Astrocyte of the spinal cord (primary cell): ENCODE measurements at regions not wholly inside any gene's neighbourhood (a gene's known extent, or its start where the extent isn't known, plus 50 kb on each side); places are given as distances from the start of the nearest gene placed in this dataset.

Experiments
- DNase-seq: peaks from one replicate; pipeline ENCODE4 v3.0.0; 2011; ENCODE audit warnings: low read depth, low spot score
- H3K4me3 ChIP-seq: 2 replicates; pipeline ENCODE4 v1.5.1; 2011; ENCODE audit warnings: low read depth, mild to moderate bottlenecking, low read length, moderate library complexity
- CTCF ChIP-seq: IDR thresholded peaks from 2 replicates; pipeline ENCODE4 v1.5.1; 2012; ENCODE audit warnings: low read depth, mild to moderate bottlenecking, low read length, inconsistent platforms
- in situ Hi-C: cut with HindIII; loops from 2 replicates; pipeline ENCODE4 v1.10.0; 2017; ENCODE audit warnings: low sequenced_read_pairs

- in situ Hi-C loops: no loop called here
- no peak for TF ChIP-seq CTCF
- no peak for DNase-seq
- H3K4me3 ChIP-seq: no peak overlapping the region
Measured at GRCh38 chr2:204133476-204133875, 196.9 kb downstream of the ICOS start.

- DNase-seq: no peak
- TF ChIP-seq CTCF: no peak
- no peak overlapping the region for H3K4me3 ChIP-seq
- in situ Hi-C loops: no loop called here
Measured at GRCh38 chr2:204134421-204134820, 197.9 kb downstream of the ICOS start.

- in situ Hi-C loops: no loop called here
- DNase-seq: no peak
- no peak for TF ChIP-seq CTCF
- no peak overlapping the region for H3K4me3 ChIP-seq
Measured at GRCh38 chr2:204135752-204136151, 199.2 kb downstream of the ICOS start.

GRCh38 chr2:204138206-204138605 is 201.6 kb downstream of the ICOS start:
- TF ChIP-seq CTCF: no peak
- in situ Hi-C loops: no loop called here
- no peak overlapping the region for H3K4me3 ChIP-seq
- DNase-seq: no peak

- no peak overlapping the region for H3K4me3 ChIP-seq
- no peak for TF ChIP-seq CTCF
- in situ Hi-C loops: no loop called here
- no peak for DNase-seq
Measured at GRCh38 chr2:204140246-204140645, 203.7 kb downstream of the ICOS start.

GRCh38 chr2:204143216-204144014 is 206.9 kb downstream of the ICOS start:
- DNase-seq: no peak
- TF ChIP-seq CTCF: no peak
- in situ Hi-C loops: no loop called here
- no peak overlapping the region for H3K4me3 ChIP-seq
